GM12874 (cell line): ENCODE measurements at regions not wholly inside any gene's neighbourhood (a gene's known extent, or its start where the extent isn't known, plus 50 kb on each side); places are given as distances from the start of the nearest gene placed in this dataset.

Experiments
- CTCF ChIP-seq: IDR thresholded peaks from 2 replicates; pipeline ENCODE4 v1.5.1; 2011; ENCODE audit warnings: low read depth, mild to moderate bottlenecking, control low read depth, low read length, moderate library complexity; ENCODE audit not compliant: insufficient read depth

- TF ChIP-seq CTCF, result no peak
These were observed 99.9 kb upstream of the ZBTB40 start for GRCh38 chr1:22351768-22352080.

- no peak for TF ChIP-seq CTCF
These were observed 99.3 kb upstream of the ZBTB40 start for GRCh38 chr1:22352355-22352754.

DNA sequence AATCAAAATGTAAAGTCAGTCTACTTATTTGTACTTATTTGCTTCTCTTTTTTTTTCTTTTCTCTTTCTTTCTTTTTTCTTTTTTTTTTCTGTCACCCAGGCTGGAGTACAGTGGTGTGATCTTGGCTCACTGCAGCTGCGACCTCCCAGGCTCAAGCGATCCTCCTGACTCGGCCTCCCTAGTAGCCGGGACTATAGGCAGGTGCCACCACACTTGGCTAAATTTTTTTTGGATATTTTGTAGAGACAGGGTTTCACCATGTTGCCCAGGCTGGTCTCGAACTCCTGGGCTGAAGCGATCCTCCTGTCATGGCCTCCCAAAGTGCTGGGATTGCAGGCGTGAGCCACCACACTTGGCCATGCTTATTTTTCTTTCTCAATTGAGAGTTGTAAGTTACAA lies 98.8 kb upstream of the ZBTB40 start:
- TF ChIP-seq CTCF, result no peak

- no peak for TF ChIP-seq CTCF
These were observed 92.2 kb upstream of the ZBTB40 start for GRCh38 chr1:22359427-22359826.

DNA sequence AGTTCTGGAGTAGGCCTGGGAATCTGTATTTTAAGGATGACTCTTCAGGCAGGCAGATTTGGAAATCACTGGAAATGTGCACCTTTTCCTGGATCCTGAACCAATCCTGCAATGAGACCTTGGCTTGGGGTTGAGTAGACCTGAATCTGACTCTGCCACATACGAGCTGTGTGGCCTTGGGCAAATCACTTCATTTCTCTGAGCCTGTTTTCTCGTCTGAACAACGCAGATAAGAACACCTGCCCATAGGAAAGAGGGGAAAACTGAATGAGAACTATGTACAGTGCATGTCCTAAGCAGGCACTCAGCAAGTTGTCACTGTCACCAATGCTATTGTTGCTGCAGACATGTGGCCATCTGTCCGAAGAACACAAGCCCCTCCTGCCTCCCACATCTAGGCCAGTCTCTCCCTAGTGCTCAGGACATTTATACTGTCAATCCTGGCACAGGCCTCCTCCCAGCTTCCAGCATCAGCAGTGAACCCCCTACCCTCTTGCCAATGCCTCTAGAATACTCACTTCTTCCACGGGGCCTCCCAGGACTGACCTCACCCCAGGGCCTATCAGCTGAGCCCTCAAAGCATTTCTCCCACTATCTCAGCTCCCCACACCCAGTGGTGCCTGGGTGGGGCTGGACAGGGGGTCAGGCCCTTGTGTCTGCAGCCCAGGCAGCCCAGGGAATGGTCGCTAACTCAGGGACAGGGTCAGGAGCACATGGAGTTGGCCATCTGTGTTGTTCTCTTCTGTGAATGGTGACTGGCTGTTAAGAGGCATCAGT lies 88.8 kb upstream of the ZBTB40 start:
- no peak for TF ChIP-seq CTCF

- no peak for TF ChIP-seq CTCF
These were observed 88.0 kb upstream of the ZBTB40 start for GRCh38 chr1:22363403-22364325.

- TF ChIP-seq CTCF, result no peak
These were observed 87.4 kb upstream of the ZBTB40 start for GRCh38 chr1:22364326-22364650.
